Endothelial cell of umbilical vein (primary cell): ENCODE measurements at regions not wholly inside any gene's neighbourhood (a gene's known extent, or its start where the extent isn't known, plus 50 kb on each side); places are given as distances from the start of the nearest gene placed in this dataset.

Experiments used
- BruUV-seq: library from RNA; stranded (reverse); fragments of 400-500 nt; replicated peaks from 2 replicates; lab custom pipeline; 2021; lab: Mats Ljungman, UMichigan
- CTCF ChIA-PET: fragments of 300-600, 350-600 bp; sonication (Branson Sonifier 250); formaldehyde crosslinking; loops from one replicate; lab custom pipeline; 2021; ENCODE audit warnings: antibody characterized with exemption, inconsistent platforms; lab: Charles Lee
- POLR2A ChIA-PET: fragments of 300-600, 350-600 bp; sonication (Branson Sonifier 250); formaldehyde crosslinking; loops from one replicate; lab custom pipeline; 2021; ENCODE audit warnings: antibody characterized with exemption, inconsistent platforms; lab: Charles Lee
- DNase-seq: peaks from one replicate; pipeline ENCODE4 v3.0.0-alpha.2; 2011; ENCODE audit warnings: low read depth, low spot score
- FAIRE-seq: peaks from 2 replicates; lab custom pipeline; 2011; peaks lifted over from hg19 to GRCh38; lab: Jason Lieb, UNC
- H2AFZ ChIP-seq: 2 replicates; pipeline ENCODE4 v1.6.0; 2012; ENCODE audit warnings: low read depth, low read length, control low read depth, inconsistent platforms
- H3K27ac ChIP-seq: 2 replicates; pipeline ENCODE4 v1.5.1; 2011; ENCODE audit warnings: low read depth, mild to moderate bottlenecking, control low read depth, low read length, moderate library complexity; ENCODE audit not compliant: insufficient read depth
- H3K27me3 ChIP-seq, 2 experiments: 2 replicates each; pipeline versions ENCODE4 v1.6.0 to v1.6.1; 2011; ENCODE audit warnings: low read length in 2 of 2, mixed read lengths in 1 of 2; ENCODE audit not compliant: control insufficient read depth in 2 of 2, insufficient read depth in 2 of 2
- H3K36me3 ChIP-seq, 2 experiments: 2 replicates in 1 of 2; 3 replicates in 1 of 2; pipeline ENCODE4 v1.5.1; 2011; ENCODE audit warnings: low read length in 2 of 2, mild to moderate bottlenecking in 1 of 2, moderate library complexity in 1 of 2; ENCODE audit not compliant: control insufficient read depth in 2 of 2, insufficient read depth in 2 of 2; ENCODE audit errors: extremely low read depth in 1 of 2
- H3K4me1 ChIP-seq: 3 replicates; pipeline ENCODE4 v1.5.1; 2011; ENCODE audit warnings: mild to moderate bottlenecking, low read length; ENCODE audit not compliant: control insufficient read depth, insufficient read depth; ENCODE audit errors: extremely low read depth
- H3K4me2 ChIP-seq: 2 replicates; pipeline ENCODE4 v1.6.1; 2011; ENCODE audit warnings: low read length, control low read depth, mixed read lengths; ENCODE audit not compliant: insufficient read depth
- H3K4me3 ChIP-seq, 3 experiments: fragments of 200-600 bp in 1 of 3; sonication (generic), shearing (Covaris generic) in 1 of 3; replicated peaks in 1 of 3; 2 replicates each; pipeline ENCODE4 v1.5.1; 2011 to 2016; ENCODE audit warnings: control low read depth in 3 of 3, low read length in 3 of 3, mild to moderate bottlenecking in 2 of 3, inconsistent platforms in 1 of 3, low read depth in 1 of 3, moderate library complexity in 1 of 3; ENCODE audit not compliant: insufficient read depth in 1 of 3
- H3K79me2 ChIP-seq: 2 replicates; pipeline ENCODE4 v1.6.0; 2012; ENCODE audit warnings: low read length, inconsistent platforms; ENCODE audit not compliant: control insufficient read depth, insufficient read depth
- H3K9ac ChIP-seq: replicated peaks from 2 replicates; pipeline ENCODE3; 2011; ENCODE audit warnings: low read length, control low read depth; ENCODE audit not compliant: insufficient read depth; ENCODE audit errors: extremely low read depth
- H3K9me1 ChIP-seq: replicated peaks from 3 replicates; pipeline ENCODE4 v1.6.0; 2011; ENCODE audit warnings: mild to moderate bottlenecking, low read length; ENCODE audit not compliant: control insufficient read depth, insufficient read depth; ENCODE audit errors: extremely low read depth
- H3K9me3 ChIP-seq: replicated peaks from 2 replicates; pipeline ENCODE4 v1.5.1; 2012; ENCODE audit warnings: low read length, inconsistent platforms; ENCODE audit not compliant: control insufficient read depth, insufficient read depth
- H4K20me1 ChIP-seq: replicated peaks from 2 replicates; pipeline ENCODE3; 2011; ENCODE audit warnings: mild to moderate bottlenecking, low read length; ENCODE audit not compliant: control insufficient read depth, insufficient read depth; ENCODE audit errors: extremely low read depth
- CTCF ChIP-seq, 2 donors: IDR thresholded peaks; 1 replicate in 1 of 2; 2 replicates in 1 of 2; pipeline ENCODE4 v1.5.1; 2011; ENCODE audit warnings: low read length in 2 of 2, mild to moderate bottlenecking in 2 of 2, moderate library complexity in 2 of 2, control low read depth in 1 of 2, inconsistent platforms in 1 of 2, low read depth in 1 of 2; ENCODE audit not compliant: insufficient read depth in 1 of 2; ENCODE audit errors: extremely low read depth in 1 of 2
- EZH2 ChIP-seq: IDR thresholded peaks from 2 replicates; pipeline ENCODE4 v1.6.1; 2012; ENCODE audit warnings: borderline replicate concordance, low read depth, mild to moderate bottlenecking, moderate library complexity, low read length, inconsistent platforms; ENCODE audit not compliant: severe bottlenecking
- FOS ChIP-seq: IDR thresholded peaks from 2 replicates; pipeline ENCODE4 v1.6.1; 2011; ENCODE audit warnings: mild to moderate bottlenecking, low read length, moderate library complexity, borderline replicate concordance; ENCODE audit not compliant: insufficient read depth
- GATA2 ChIP-seq: IDR thresholded peaks from 2 replicates; pipeline ENCODE4 v1.7.0; 2011; ENCODE audit warnings: low read depth, mild to moderate bottlenecking, moderate library complexity, mixed read lengths, low read length; ENCODE audit not compliant: insufficient read length, insufficient read depth
- JUN ChIP-seq: IDR thresholded peaks from 2 replicates; pipeline ENCODE4 v1.6.1; 2011; ENCODE audit warnings: borderline replicate concordance, low read depth; ENCODE audit not compliant: insufficient read length, insufficient read depth
- MAX ChIP-seq: IDR thresholded peaks from 2 replicates; pipeline ENCODE4 v1.6.1; 2011; ENCODE audit not compliant: insufficient read depth, insufficient read length
- MYC ChIP-seq: IDR thresholded peaks from one replicate; pipeline ENCODE4 v1.6.1; 2011; ENCODE audit warnings: mild to moderate bottlenecking, low read depth, low read length
- POLR2A ChIP-seq: IDR thresholded peaks from 2 replicates; pipeline ENCODE4 v1.6.1; 2012; ENCODE audit warnings: low read depth, mild to moderate bottlenecking, control low read depth, low read length
- POLR2AphosphoS5 ChIP-seq: IDR thresholded peaks from 2 replicates; pipeline ENCODE4 v1.6.1; 2012; ENCODE audit warnings: low read depth, mild to moderate bottlenecking, control low read depth, low read length, moderate library complexity; ENCODE audit not compliant: insufficient read depth
- dilution Hi-C: fragments of 300-500 bp; cut with MboI; formaldehyde crosslinking; loops from one replicate; pipeline ENCODE4 v1.15.0; 2019; ENCODE audit warnings: low sequenced_read_pairs; ENCODE audit not compliant: extremely low pct_ligation_motif_present
- intact Hi-C: fragments of 100-400 bp; cut with micrococcal nuclease; formaldehyde crosslinking; loops from one replicate; pipeline ENCODE4 v1.10.0; 2022

GRCh38 chr15:23762026-23762425 is 74.9 kb upstream of the NDN start:
- Histone ChIP-seq H3K36me3 (no peaks in the 10 kb centered on the region), H3K4me2 (no peak overlapping the region), H3K4me1 (no peaks in the 10 kb centered on the region), H4K20me1 (no peaks in the 10 kb centered on the region), H3K27me3 (no peaks in the 10 kb centered on the region), H2AFZ (no peak overlapping the region), H3K4me3 (no peak overlapping the region), H3K9me3 (no peaks in the 10 kb centered on the region), H3K79me2 (no peaks in the 10 kb centered on the region), H3K9me1 (no peaks in the 10 kb centered on the region), H3K27ac (no peak overlapping the region), H3K9ac (no peak overlapping the region)
- intact Hi-C loops: no loop called here
- BruUV-seq: no TSS peak
- FAIRE-seq: no peak
- dilution Hi-C loops: no loop called here
- DNase-seq: no peak
- ChIA-PET CTCF (no interaction called here), POLR2A (no interaction called here)
- TF ChIP-seq EZH2: no peak
- TF ChIP-seq MYC: no peak
- no peak for TF ChIP-seq FOS
- no peak for TF ChIP-seq GATA2
- TF ChIP-seq POLR2A: no peak
- TF ChIP-seq MAX: no peak
- no peak for TF ChIP-seq CTCF (IDR thresholded peaks at IDR 0.05; ENCODE audit: extremely low read depth in 1 of 2, insufficient read depth in 1 of 2, low read depth in 1 of 2, low read length in 2 of 2)
- no peak for TF ChIP-seq POLR2AphosphoS5
- no peak for TF ChIP-seq JUN
